HepG2 (cell line): ENCODE measurements at regions not wholly inside any gene's neighbourhood (a gene's known extent, or its start where the extent isn't known, plus 50 kb on each side); places are given as distances from the start of the nearest gene placed in this dataset.

Experiments
- ATAC-seq: fragments of 200-7000 bp; cut with Tn5 transposase; 3 replicates; pipeline ENCODE4 v1.9.1; 2020; ENCODE audit warnings: mild to moderate bottlenecking, moderate library complexity
- BruUV-seq: library from RNA; stranded (reverse); fragments of 400-500 nt; replicated peaks from 2 replicates; lab custom pipeline; 2021; lab: Mats Ljungman, UMichigan
- CTCF ChIA-PET: fragments of 300-600 bp; formaldehyde crosslinking; extraction: SDS; loops from one replicate; lab custom pipeline; 2021; ENCODE audit warnings: low total read pairs, inconsistent platforms, low intra/inter-chr PET ratio; lab: Yijun Ruan, JAX
- POLR2A ChIA-PET: fragments of 350-600 bp; sonication (Branson Sonifier 250); formaldehyde crosslinking; loops from one replicate; lab custom pipeline; 2020; ENCODE audit warnings: antibody characterized with exemption, inconsistent platforms; lab: Yijun Ruan, JAX
- DNase-seq: peaks from one replicate; pipeline ENCODE4 v3.0.0-alpha.2; 2015; ENCODE audit warnings: low spot score
- FAIRE-seq: peaks from 3 replicates; lab custom pipeline; 2011; peaks lifted over from hg19 to GRCh38; lab: Jason Lieb, UNC
- H2AFZ ChIP-seq: one replicate; pipeline ENCODE4 v1.6.1; 2011; ENCODE audit warnings: low read length, inconsistent platforms
- H3K27ac ChIP-seq: fragments of 300-600 bp; 3 replicates; pipeline ENCODE4 v1.8.0; 2011; ENCODE audit warnings: mixed run types, mild to moderate bottlenecking, mixed read lengths, low read length, inconsistent platforms; ENCODE audit not compliant: insufficient read depth; ENCODE audit errors: extremely low read length
- H3K27me3 ChIP-seq, 2 experiments: fragments of 200-600 bp in 1 of 2; 2 replicates in 1 of 2; 3 replicates in 1 of 2; pipeline versions ENCODE4 v1.6.0 to v1.8.0; 2011; ENCODE audit warnings: low read length in 2 of 2, mild to moderate bottlenecking in 2 of 2, moderate library complexity in 2 of 2, inconsistent platforms in 1 of 2; ENCODE audit not compliant: insufficient read depth in 2 of 2, control insufficient read depth in 1 of 2
- H3K36me3 ChIP-seq, 2 experiments: fragments of 200-600 bp in 1 of 2; replicated peaks in 1 of 2; 2 replicates in 1 of 2; 3 replicates in 1 of 2; pipeline versions ENCODE4 v1.5.1 to v1.8.0; 2011; ENCODE audit warnings: low read length in 2 of 2, inconsistent platforms in 1 of 2; ENCODE audit not compliant: insufficient read depth in 2 of 2, control insufficient read depth in 1 of 2
- H3K4me1 ChIP-seq: 2 replicates; pipeline ENCODE4 v1.5.1; 2012; ENCODE audit warnings: low read length, inconsistent platforms; ENCODE audit not compliant: insufficient read depth
- H3K4me2 ChIP-seq: 2 replicates; pipeline ENCODE4 v1.6.0; 2011; ENCODE audit warnings: low read depth, low read length, inconsistent platforms
- H3K4me3 ChIP-seq, 3 experiments: fragments of 200-600 bp in 1 of 3; sonication (generic), shearing (Covaris generic) in 1 of 3; replicated peaks in 1 of 3; 2 replicates each; pipeline ENCODE4 v1.5.1; 2011 to 2016; ENCODE audit warnings: low read length in 3 of 3, inconsistent platforms in 2 of 3, low read depth in 2 of 3, mild to moderate bottlenecking in 2 of 3, control low read depth in 1 of 3, mixed read lengths in 1 of 3; ENCODE audit not compliant: insufficient read depth in 1 of 3
- H3K79me2 ChIP-seq: one replicate; pipeline ENCODE4 v1.6.1; 2011; ENCODE audit warnings: low read length, inconsistent platforms; ENCODE audit not compliant: insufficient read depth
- H3K9ac ChIP-seq: 2 replicates; pipeline ENCODE4 v1.6.0; 2011; ENCODE audit warnings: mild to moderate bottlenecking, low read depth, low read length, inconsistent platforms; ENCODE audit not compliant: insufficient read depth
- H3K9me3 ChIP-seq: 2 replicates; pipeline ENCODE4 v1.5.1; 2012; ENCODE audit warnings: mild to moderate bottlenecking, low read length
- H4K20me1 ChIP-seq: 2 replicates; pipeline ENCODE4 v1.6.0; 2011; ENCODE audit warnings: inconsistent platforms, mild to moderate bottlenecking, low read length, moderate library complexity; ENCODE audit not compliant: insufficient read depth
- FOXP1 ChIP-seq, 2 experiments: fragments of 450-650 bp in 1 of 2; IDR thresholded peaks; 2 replicates each; pipeline ENCODE4 v1.6.1; 2017 to 2018; ENCODE audit warnings: antibody characterized with exemption in 1 of 2
- FOXP4 ChIP-seq: sonication (generic); formaldehyde crosslinking; IDR thresholded peaks from 2 replicates; pipeline ENCODE4 v1.4.0; 2020; ENCODE audit warnings: missing genetic modification reagents
- HNF4A ChIP-seq: sonication (generic); formaldehyde crosslinking; IDR thresholded peaks from 2 replicates; pipeline ENCODE4 v1.4.0; 2020; ENCODE audit warnings: missing genetic modification reagents
- HNF4G ChIP-seq, 2 experiments: sonication (generic) in 1 of 2; formaldehyde crosslinking in 1 of 2; IDR thresholded peaks; 2 replicates each; pipeline versions ENCODE4 v1.4.0 to v1.6.1; 2011 to 2020; ENCODE audit warnings: borderline replicate concordance in 2 of 2, low read depth in 2 of 2, mild to moderate bottlenecking in 2 of 2, low read length in 1 of 2, missing genetic modification reagents in 1 of 2, moderate library complexity in 1 of 2
- HOXA3 ChIP-seq: sonication (generic); formaldehyde crosslinking; IDR thresholded peaks from 2 replicates; pipeline ENCODE4 v1.5.0; 2020; ENCODE audit warnings: missing genetic modification reagents
- MTF1 ChIP-seq: sonication (generic); formaldehyde crosslinking; IDR thresholded peaks from 2 replicates; pipeline ENCODE4 v1.5.0; 2020; ENCODE audit warnings: missing genetic modification reagents
- NCOA1 ChIP-seq: sonication (generic); formaldehyde crosslinking; IDR thresholded peaks from 2 replicates; pipeline ENCODE4 v1.9.0; 2021; ENCODE audit warnings: missing genetic modification reagents
- RFXANK ChIP-seq: IDR thresholded peaks from 2 replicates; pipeline ENCODE4 v1.6.1; 2016
- RXRB ChIP-seq: IDR thresholded peaks from 2 replicates; pipeline ENCODE4 v1.6.1; 2016; ENCODE audit warnings: borderline replicate concordance, missing genetic modification reagents, missing compliant biosample characterization
- SIX1 ChIP-seq: sonication (generic); formaldehyde crosslinking; IDR thresholded peaks from 2 replicates; pipeline ENCODE4 v1.4.0; 2020; ENCODE audit warnings: missing genetic modification reagents, borderline replicate concordance
- SIX4 ChIP-seq: sonication (generic); formaldehyde crosslinking; IDR thresholded peaks from 2 replicates; pipeline ENCODE4 v1.4.0; 2020; ENCODE audit warnings: missing genetic modification reagents
- TFDP2 ChIP-seq: sonication (generic); formaldehyde crosslinking; IDR thresholded peaks from 2 replicates; pipeline ENCODE4 v1.4.0; 2020; ENCODE audit warnings: missing genetic modification reagents
- YEATS4 ChIP-seq: sonication (generic); formaldehyde crosslinking; IDR thresholded peaks from 2 replicates; pipeline ENCODE4 v1.4.0; 2020; ENCODE audit warnings: missing genetic modification reagents, borderline replicate concordance
- ZFP36L1 ChIP-seq: sonication (generic); formaldehyde crosslinking; IDR thresholded peaks from 2 replicates; pipeline ENCODE4 v1.8.0; 2022; ENCODE audit warnings: mild to moderate bottlenecking, missing genetic modification reagents, moderate library complexity
- ZNF564 ChIP-seq: sonication (generic); formaldehyde crosslinking; IDR thresholded peaks from 2 replicates; pipeline ENCODE4 v1.8.1; 2023; ENCODE audit warnings: mild to moderate bottlenecking, missing genetic modification reagents
- ZNF660 ChIP-seq: sonication (generic); formaldehyde crosslinking; IDR thresholded peaks from 2 replicates; pipeline ENCODE4 v1.5.1; 2020; ENCODE audit warnings: mild to moderate bottlenecking, low read depth, missing genetic modification reagents, borderline replicate concordance
- WGBS: methylation state at CpG from one replicate; pipeline ENCODE4 v1.1.6; 2017; ENCODE audit warnings: low lambda C conversion rate; 5-methylcytosine and 5-hydroxymethylcytosine counted together
- in situ Hi-C: cut with HindIII; loops from 2 replicates; pipeline ENCODE4 v1.10.0; 2017; ENCODE audit warnings: low pct_unique_long_range_greater_than_20kb; ENCODE audit not compliant: extremely low pct_ligation_motif_present
- intact Hi-C: fragments of 100-400 bp; cut with micrococcal nuclease; formaldehyde crosslinking; loops from one replicate; pipeline ENCODE4 v1.10.0; 2022; ENCODE audit not compliant: unreplicated experiment

DNA sequence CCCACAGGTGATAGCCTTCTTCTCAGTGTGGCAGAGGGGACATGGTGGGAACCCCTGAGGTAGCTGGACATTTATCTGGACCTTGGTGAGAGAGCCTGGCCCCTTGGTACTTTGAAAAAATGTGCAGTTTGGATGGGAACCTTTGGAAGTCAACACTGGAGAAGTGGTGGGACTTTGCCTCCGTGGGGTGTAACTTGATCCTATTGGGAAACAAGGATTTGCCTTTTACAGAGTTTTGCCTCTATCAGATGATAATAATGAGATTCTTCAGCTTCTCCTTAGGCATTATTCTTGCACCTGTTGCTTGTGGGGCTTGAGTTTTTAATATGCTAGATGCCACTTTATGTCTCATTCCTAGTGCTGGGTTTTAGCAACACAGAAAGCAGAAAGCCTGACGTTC lies 99.0 kb downstream of the ERCC5 start:
- intact Hi-C loops = no loop called here
- BruUV-seq = no TSS peak

More for the DNA sequence above, 99.0 kb downstream of the ERCC5 start:
- H3K27me3 ChIP-seq = no peaks in the 10 kb centered on the region
- in situ Hi-C loops = no loop called here
- FAIRE-seq (no peak), DNase-seq (no peak), ATAC-seq (peak; percentile 61)
- H3K4me2 ChIP-seq = no peak overlapping the region
- H3K4me3 ChIP-seq = no peak overlapping the region
- TF ChIP-seq FOXP1 (IDR thresholded peaks at IDR 0.05) (no peak), FOXP1 (CRISPR knock-in tag; IDR thresholded peaks at IDR 0.05) (no peak), RXRB (no peak), HOXA3 (CRISPR knock-in tag) (no peak), NCOA1 (CRISPR knock-in tag) (no peak), MTF1 (CRISPR knock-in tag) (no peak), FOXP4 (CRISPR knock-in tag) (no peak), SIX4 (CRISPR knock-in tag) (peak; percentile 34; the same call in 1 of the 2 replicates), SIX1 (CRISPR knock-in tag) (peak; percentile 84; the same call in 1 of the 2 replicates), HNF4A (CRISPR knock-in tag) (peak; percentile 35; the same call in 1 of the 2 replicates), ZNF564 (CRISPR knock-in tag) (no peak), ZFP36L1 (CRISPR knock-in tag) (no peak), TFDP2 (CRISPR knock-in tag) (no peak), ZNF660 (CRISPR knock-in tag) (no peak), YEATS4 (no peak), RFXANK (no peak), HNF4G (IDR thresholded peaks at IDR 0.05; ENCODE audit: borderline replicate concordance, low read depth, low read length) (peak; percentile 30; the same call in 1 of the 2 replicates), HNF4G (CRISPR knock-in tag; IDR thresholded peaks at IDR 0.05; ENCODE audit: borderline replicate concordance, low read depth) (no peak)
- 2% methylated on average over 2 of the region's 2 CpGs for WGBS
- H3K36me3 ChIP-seq = no peaks in the 10 kb centered on the region
- no peak overlapping the region for H3K9ac ChIP-seq
- peaks cover 18% of the 10 kb centered on the region for H3K9me3 ChIP-seq
- H4K20me1 ChIP-seq = no peaks in the 10 kb centered on the region
- POLR2A ChIA-PET = no interaction called here
- CTCF ChIA-PET = no interaction called here
- H3K79me2 ChIP-seq = no peaks in the 10 kb centered on the region
- H3K27ac ChIP-seq = no peak overlapping the region
- H2AFZ ChIP-seq = no peak overlapping the region
- H3K4me1 ChIP-seq = peaks cover 15% of the 10 kb centered on the region
